ENCODE measurements at regions not wholly inside any gene's neighbourhood (a gene's known extent, or its start where the extent isn't known, plus 50 kb on each side); places are given as distances from the start of the nearest gene placed in this dataset.

GRCh38 chr4:182139491-182139890, 103.7 kb upstream of the TENM3 start:
- intact Hi-C loops (cut with micrococcal nuclease) = no loop called here

- intact Hi-C loops (cut with micrococcal nuclease) = loop anchor here (5.0 kb wide), 1 partner anchor 307 kb away; no protein-coding TSS in a partner anchor
Measured at GRCh38 chr4:182140547-182140946, 102.7 kb upstream of the TENM3 start.

GRCh38 chr4:182141061-182141460, 102.1 kb upstream of the TENM3 start:
- intact Hi-C loops (cut with micrococcal nuclease) = loop anchor here (5.0 kb wide), 1 partner anchor 306 kb away; no protein-coding TSS in a partner anchor

GRCh38 chr4:182142176-182143085, 100.8 kb upstream of the TENM3 start:
- intact Hi-C loops (cut with micrococcal nuclease) = loop anchor here (5.0 kb wide), 1 partner anchor 305 kb away; no protein-coding TSS in a partner anchor

GRCh38 chr4:182143086-182143821, 99.9 kb upstream of the TENM3 start:
- intact Hi-C loops (cut with micrococcal nuclease) = loop anchor here (5.0 kb wide), 1 partner anchor 304 kb away; no protein-coding TSS in a partner anchor

- intact Hi-C loops (cut with micrococcal nuclease) = loop anchor here (5.0 kb wide), 1 partner anchor 303 kb away; no protein-coding TSS in a partner anchor
Measured at GRCh38 chr4:182143822-182144625, 99.2 kb upstream of the TENM3 start.

- intact Hi-C loops (cut with micrococcal nuclease) = loop anchor here (5.0 kb wide), 2 partner anchors 303 to 663 kb away; no protein-coding TSS in a partner anchor
Measured at GRCh38 chr4:182144626-182145333, 98.4 kb upstream of the TENM3 start.

- intact Hi-C loops (cut with micrococcal nuclease) = loop anchor here (5.0 kb wide), 1 partner anchor 662 kb away; no protein-coding TSS in a partner anchor
Measured at GRCh38 chr4:182145334-182145905, 97.8 kb upstream of the TENM3 start.

GRCh38 chr4:182147391-182147790, 95.8 kb upstream of the TENM3 start:
- intact Hi-C loops (cut with micrococcal nuclease) = loop anchor here (5.0 kb wide), 1 partner anchor 660 kb away; no protein-coding TSS in a partner anchor

GRCh38 chr4:182150645-182151044, 92.6 kb upstream of the TENM3 start:
- intact Hi-C loops (cut with micrococcal nuclease) = no loop called here

- intact Hi-C loops (cut with micrococcal nuclease) = no loop called here
Measured at GRCh38 chr4:182155806-182156205, 87.4 kb upstream of the TENM3 start.

GRCh38 chr4:182163180-182163579, 80.0 kb upstream of the TENM3 start:
- intact Hi-C loops (cut with micrococcal nuclease) = no loop called here

- intact Hi-C loops (cut with micrococcal nuclease) = no loop called here
Measured at GRCh38 chr4:182169572-182169971, 73.6 kb upstream of the TENM3 start.

- intact Hi-C loops (cut with micrococcal nuclease) = no loop called here
Measured at GRCh38 chr4:182169987-182170386, 73.2 kb upstream of the TENM3 start.

GRCh38 chr4:182170417-182170935, 72.7 kb upstream of the TENM3 start:
- intact Hi-C loops (cut with micrococcal nuclease) = no loop called here

GRCh38 chr4:182174979-182175378, 68.2 kb upstream of the TENM3 start:
- intact Hi-C loops (cut with micrococcal nuclease) = no loop called here

- intact Hi-C loops (cut with micrococcal nuclease) = no loop called here
Measured at GRCh38 chr4:182175788-182176519, 67.2 kb upstream of the TENM3 start.

- intact Hi-C loops (cut with micrococcal nuclease) = no loop called here
Measured at GRCh38 chr4:182177166-182177565, 66.0 kb upstream of the TENM3 start.

- intact Hi-C loops (cut with micrococcal nuclease) = no loop called here
Measured at GRCh38 chr4:182179105-182179504, 64.1 kb upstream of the TENM3 start.
